Endothelial cell of umbilical vein (primary cell): ENCODE measurements at regions not wholly inside any gene's neighbourhood (a gene's known extent, or its start where the extent isn't known, plus 50 kb on each side); places are given as distances from the start of the nearest gene placed in this dataset.

ENCODE experiments used
- BruUV-seq: library from RNA; stranded (reverse); fragments of 400-500 nt; replicated peaks from 2 replicates; lab custom pipeline; 2021; lab: Mats Ljungman, UMichigan
- CTCF ChIA-PET: fragments of 300-600, 350-600 bp; sonication (Branson Sonifier 250); formaldehyde crosslinking; loops from one replicate; lab custom pipeline; 2021; ENCODE audit warnings: antibody characterized with exemption, inconsistent platforms; lab: Charles Lee
- POLR2A ChIA-PET: fragments of 300-600, 350-600 bp; sonication (Branson Sonifier 250); formaldehyde crosslinking; loops from one replicate; lab custom pipeline; 2021; ENCODE audit warnings: antibody characterized with exemption, inconsistent platforms; lab: Charles Lee
- DNase-seq: peaks from one replicate; pipeline ENCODE4 v3.0.0-alpha.2; 2011; ENCODE audit warnings: low read depth, low spot score
- FAIRE-seq: peaks from 2 replicates; lab custom pipeline; 2011; peaks lifted over from hg19 to GRCh38; lab: Jason Lieb, UNC
- H2AFZ ChIP-seq: 2 replicates; pipeline ENCODE4 v1.6.0; 2012; ENCODE audit warnings: low read depth, low read length, control low read depth, inconsistent platforms
- H3K27ac ChIP-seq: 2 replicates; pipeline ENCODE4 v1.5.1; 2011; ENCODE audit warnings: low read depth, mild to moderate bottlenecking, control low read depth, low read length, moderate library complexity; ENCODE audit not compliant: insufficient read depth
- H3K27me3 ChIP-seq, 2 experiments: 2 replicates each; pipeline versions ENCODE4 v1.6.0 to v1.6.1; 2011; ENCODE audit warnings: low read length in 2 of 2, mixed read lengths in 1 of 2; ENCODE audit not compliant: control insufficient read depth in 2 of 2, insufficient read depth in 2 of 2
- H3K36me3 ChIP-seq, 2 experiments: 2 replicates in 1 of 2; 3 replicates in 1 of 2; pipeline ENCODE4 v1.5.1; 2011; ENCODE audit warnings: low read length in 2 of 2, mild to moderate bottlenecking in 1 of 2, moderate library complexity in 1 of 2; ENCODE audit not compliant: control insufficient read depth in 2 of 2, insufficient read depth in 2 of 2; ENCODE audit errors: extremely low read depth in 1 of 2
- H3K4me1 ChIP-seq: 3 replicates; pipeline ENCODE4 v1.5.1; 2011; ENCODE audit warnings: mild to moderate bottlenecking, low read length; ENCODE audit not compliant: control insufficient read depth, insufficient read depth; ENCODE audit errors: extremely low read depth
- H3K4me2 ChIP-seq: 2 replicates; pipeline ENCODE4 v1.6.1; 2011; ENCODE audit warnings: low read length, control low read depth, mixed read lengths; ENCODE audit not compliant: insufficient read depth
- H3K4me3 ChIP-seq, 3 experiments: fragments of 200-600 bp in 1 of 3; sonication (generic), shearing (Covaris generic) in 1 of 3; replicated peaks in 1 of 3; 2 replicates each; pipeline ENCODE4 v1.5.1; 2011 to 2016; ENCODE audit warnings: control low read depth in 3 of 3, low read length in 3 of 3, mild to moderate bottlenecking in 2 of 3, inconsistent platforms in 1 of 3, low read depth in 1 of 3, moderate library complexity in 1 of 3; ENCODE audit not compliant: insufficient read depth in 1 of 3
- H3K79me2 ChIP-seq: 2 replicates; pipeline ENCODE4 v1.6.0; 2012; ENCODE audit warnings: low read length, inconsistent platforms; ENCODE audit not compliant: control insufficient read depth, insufficient read depth
- H3K9ac ChIP-seq: replicated peaks from 2 replicates; pipeline ENCODE3; 2011; ENCODE audit warnings: low read length, control low read depth; ENCODE audit not compliant: insufficient read depth; ENCODE audit errors: extremely low read depth
- H3K9me1 ChIP-seq: replicated peaks from 3 replicates; pipeline ENCODE4 v1.6.0; 2011; ENCODE audit warnings: mild to moderate bottlenecking, low read length; ENCODE audit not compliant: control insufficient read depth, insufficient read depth; ENCODE audit errors: extremely low read depth
- H3K9me3 ChIP-seq: replicated peaks from 2 replicates; pipeline ENCODE4 v1.5.1; 2012; ENCODE audit warnings: low read length, inconsistent platforms; ENCODE audit not compliant: control insufficient read depth, insufficient read depth
- H4K20me1 ChIP-seq: replicated peaks from 2 replicates; pipeline ENCODE3; 2011; ENCODE audit warnings: mild to moderate bottlenecking, low read length; ENCODE audit not compliant: control insufficient read depth, insufficient read depth; ENCODE audit errors: extremely low read depth
- CTCF ChIP-seq, 2 donors: IDR thresholded peaks; 1 replicate in 1 of 2; 2 replicates in 1 of 2; pipeline ENCODE4 v1.5.1; 2011; ENCODE audit warnings: low read length in 2 of 2, mild to moderate bottlenecking in 2 of 2, moderate library complexity in 2 of 2, control low read depth in 1 of 2, inconsistent platforms in 1 of 2, low read depth in 1 of 2; ENCODE audit not compliant: insufficient read depth in 1 of 2; ENCODE audit errors: extremely low read depth in 1 of 2
- EZH2 ChIP-seq: IDR thresholded peaks from 2 replicates; pipeline ENCODE4 v1.6.1; 2012; ENCODE audit warnings: borderline replicate concordance, low read depth, mild to moderate bottlenecking, moderate library complexity, low read length, inconsistent platforms; ENCODE audit not compliant: severe bottlenecking
- GATA2 ChIP-seq: IDR thresholded peaks from 2 replicates; pipeline ENCODE4 v1.7.0; 2011; ENCODE audit warnings: low read depth, mild to moderate bottlenecking, moderate library complexity, mixed read lengths, low read length; ENCODE audit not compliant: insufficient read length, insufficient read depth
- MYC ChIP-seq: IDR thresholded peaks from one replicate; pipeline ENCODE4 v1.6.1; 2011; ENCODE audit warnings: mild to moderate bottlenecking, low read depth, low read length
- POLR2A ChIP-seq: IDR thresholded peaks from 2 replicates; pipeline ENCODE4 v1.6.1; 2012; ENCODE audit warnings: low read depth, mild to moderate bottlenecking, control low read depth, low read length
- POLR2AphosphoS5 ChIP-seq: IDR thresholded peaks from 2 replicates; pipeline ENCODE4 v1.6.1; 2012; ENCODE audit warnings: low read depth, mild to moderate bottlenecking, control low read depth, low read length, moderate library complexity; ENCODE audit not compliant: insufficient read depth
- dilution Hi-C: fragments of 300-500 bp; cut with MboI; formaldehyde crosslinking; loops from one replicate; pipeline ENCODE4 v1.15.0; 2019; ENCODE audit warnings: low sequenced_read_pairs; ENCODE audit not compliant: extremely low pct_ligation_motif_present
- intact Hi-C: fragments of 100-400 bp; cut with micrococcal nuclease; formaldehyde crosslinking; loops from one replicate; pipeline ENCODE4 v1.10.0; 2022

GRCh38 chr1:56060906-56061305, 518.5 kb downstream of the PLPP3 start:
- H3K4me3 ChIP-seq, result no peak overlapping the region
- TF ChIP-seq GATA2 (no peak), MYC (no peak), EZH2 (no peak), POLR2A (no peak), CTCF (IDR thresholded peaks at IDR 0.05; ENCODE audit: extremely low read depth in 1 of 2, insufficient read depth in 1 of 2, low read depth in 1 of 2, low read length in 2 of 2) (no peak), POLR2AphosphoS5 (no peak)
- no peaks in the 10 kb centered on the region for H3K79me2 ChIP-seq
- DNase-seq (no peak), FAIRE-seq (no peak)
- no peaks in the 10 kb centered on the region for H3K36me3 ChIP-seq
- no peaks in the 10 kb centered on the region for H3K9me3 ChIP-seq
- POLR2A ChIA-PET, result no interaction called here
- H3K27me3 ChIP-seq, result no peaks in the 10 kb centered on the region
- dilution Hi-C loops (no loop called here), intact Hi-C loops (no loop called here)
- no peak overlapping the region for H3K27ac ChIP-seq
- BruUV-seq, result no TSS peak
- H2AFZ ChIP-seq, result no peak overlapping the region
- no peaks in the 10 kb centered on the region for H3K9me1 ChIP-seq
- no peaks in the 10 kb centered on the region for H4K20me1 ChIP-seq
- H3K4me2 ChIP-seq, result no peak overlapping the region
- H3K4me1 ChIP-seq, result no peaks in the 10 kb centered on the region
- H3K9ac ChIP-seq, result no peak overlapping the region
- CTCF ChIA-PET, result no interaction called here
